ENCODE measurements at regions not wholly inside any gene's neighbourhood (a gene's known extent, or its start where the extent isn't known, plus 50 kb on each side); places are given as distances from the start of the nearest gene placed in this dataset.

- TF ChIP-seq, protein P1, sequence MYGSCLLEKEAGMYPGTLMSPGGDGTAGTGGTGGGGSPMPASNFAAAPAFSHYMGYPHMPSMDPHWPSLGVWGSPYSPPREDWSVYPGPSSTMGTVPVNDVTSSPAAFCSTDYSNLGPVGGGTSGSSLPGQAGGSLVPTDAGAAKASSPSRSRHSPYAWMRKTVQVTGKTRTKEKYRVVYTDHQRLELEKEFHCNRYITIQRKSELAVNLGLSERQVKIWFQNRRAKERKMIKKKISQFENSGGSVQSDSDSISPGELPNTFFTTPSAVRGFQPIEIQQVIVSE (CRISPR knock-in tag; IDR thresholded peaks at IDR 0.05; ENCODE audit: borderline replicate concordance), result no peak
- TF ChIP-seq TEAD1 (CRISPR knock-in tag; IDR thresholded peaks at IDR 0.05) (no peak), ZNF232 (CRISPR knock-in tag; IDR thresholded peaks at IDR 0.05) (no peak), ATF3 (CRISPR knock-in tag; conservative IDR thresholded peaks at IDR 0.05) (no peak)
These were observed 542.1 kb downstream of the UQCRFS1 start (continued) for GRCh38 chr19:28670836-28671235.

DNA sequence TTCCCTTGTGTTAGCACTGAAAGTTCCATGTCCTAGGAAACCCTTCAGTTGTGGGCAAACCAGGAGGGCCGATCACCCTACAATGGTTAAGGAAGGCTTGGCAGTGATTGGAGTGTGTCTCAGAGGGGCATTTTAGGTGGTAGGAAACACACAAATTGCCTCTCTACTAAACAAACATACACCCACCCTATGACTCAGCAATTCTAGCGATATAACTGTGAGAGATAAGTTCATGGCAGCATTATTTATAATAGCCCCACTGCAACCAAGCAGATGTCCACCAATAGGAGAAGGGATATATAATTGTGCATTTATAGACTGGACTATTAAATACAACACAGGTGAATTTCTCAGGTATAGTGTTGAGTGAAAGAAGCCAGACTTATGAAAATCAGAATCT lies 543.1 kb downstream of the UQCRFS1 start:
- TF ChIP-seq, protein P2, sequence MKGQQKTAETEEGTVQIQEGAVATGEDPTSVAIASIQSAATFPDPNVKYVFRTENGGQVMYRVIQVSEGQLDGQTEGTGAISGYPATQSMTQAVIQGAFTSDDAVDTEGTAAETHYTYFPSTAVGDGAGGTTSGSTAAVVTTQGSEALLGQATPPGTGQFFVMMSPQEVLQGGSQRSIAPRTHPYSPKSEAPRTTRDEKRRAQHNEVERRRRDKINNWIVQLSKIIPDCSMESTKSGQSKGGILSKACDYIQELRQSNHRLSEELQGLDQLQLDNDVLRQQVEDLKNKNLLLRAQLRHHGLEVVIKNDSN (CRISPR knock-in tag; IDR thresholded peaks at IDR 0.05), result no peak
- TF ChIP-seq ATF1 (CRISPR knock-in tag; IDR thresholded peaks at IDR 0.05) (no peak), TEAD1 (CRISPR knock-in tag; IDR thresholded peaks at IDR 0.05) (no peak), IRF1 (CRISPR knock-in tag; IDR thresholded peaks at IDR 0.05) (no peak), E2F4 (CRISPR knock-in tag; IDR thresholded peaks at IDR 0.05; ENCODE audit: borderline replicate concordance, low read depth) (no peak), HMGA2 (CRISPR knock-in tag; IDR thresholded peaks at IDR 0.05) (no peak), ELF4 (CRISPR knock-in tag; IDR thresholded peaks at IDR 0.05; ENCODE audit: low read depth) (no peak), HMGXB4 (CRISPR knock-in tag; IDR thresholded peaks at IDR 0.05) (no peak), ZNF416 (CRISPR knock-in tag; IDR thresholded peaks at IDR 0.05) (no peak), MYBL2 (CRISPR knock-in tag; IDR thresholded peaks at IDR 0.05) (no peak), RELA (CRISPR knock-in tag; IDR thresholded peaks at IDR 0.05; ENCODE audit: borderline replicate concordance) (no peak), JAZF1 (CRISPR knock-in tag; IDR thresholded peaks at IDR 0.05) (no peak)
- TF ChIP-seq, protein P3, sequence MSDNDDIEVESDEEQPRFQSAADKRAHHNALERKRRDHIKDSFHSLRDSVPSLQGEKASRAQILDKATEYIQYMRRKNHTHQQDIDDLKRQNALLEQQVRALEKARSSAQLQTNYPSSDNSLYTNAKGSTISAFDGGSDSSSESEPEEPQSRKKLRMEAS (CRISPR knock-in tag; IDR thresholded peaks at IDR 0.05), result no peak
- POLR2A ChIA-PET, result no interaction called here
- CTCF ChIA-PET, result no interaction called here
- H3K27me3 Mint-ChIP-seq (ENCODE audit: low read depth), result no peaks in the 10 kb centered on the region
- ATAC-seq, result no peak
- DNase-seq (ENCODE audit: low spot score), result no peak
- no peak overlapping the region for H3K4me3 Mint-ChIP-seq
- peaks cover 31% of the 10 kb centered on the region for H3K36me3 Mint-ChIP-seq
- peaks cover 23% of the 10 kb centered on the region for H3K9me3 Mint-ChIP-seq
- no peaks in the 10 kb centered on the region for H3K4me1 Mint-ChIP-seq
- no peak overlapping the region for H3K27ac Mint-ChIP-seq

- ATAC-seq (no peak), DNase-seq (ENCODE audit: low spot score) (no peak)
- CTCF ChIA-PET, result interaction anchor here (0.6 kb wide), 1 partner anchor 122 kb away, joined by 3 read pairs; no protein-coding TSS in a partner anchor
- H3K27me3 Mint-ChIP-seq (ENCODE audit: low read depth), result no peaks in the 10 kb centered on the region
- H3K4me3 Mint-ChIP-seq, result no peak overlapping the region
- H3K9me3 Mint-ChIP-seq, result peaks cover 23% of the 10 kb centered on the region
- no peak overlapping the region for H3K27ac Mint-ChIP-seq
- H3K4me1 Mint-ChIP-seq, result no peaks in the 10 kb centered on the region
- POLR2A ChIA-PET, result no interaction called here
- H3K36me3 Mint-ChIP-seq, result peaks cover 31% of the 10 kb centered on the region
- TF ChIP-seq ZNF219 (CRISPR knock-in tag; IDR thresholded peaks at IDR 0.05; ENCODE audit: borderline replicate concordance), result no peak
- TF ChIP-seq, protein P4, sequence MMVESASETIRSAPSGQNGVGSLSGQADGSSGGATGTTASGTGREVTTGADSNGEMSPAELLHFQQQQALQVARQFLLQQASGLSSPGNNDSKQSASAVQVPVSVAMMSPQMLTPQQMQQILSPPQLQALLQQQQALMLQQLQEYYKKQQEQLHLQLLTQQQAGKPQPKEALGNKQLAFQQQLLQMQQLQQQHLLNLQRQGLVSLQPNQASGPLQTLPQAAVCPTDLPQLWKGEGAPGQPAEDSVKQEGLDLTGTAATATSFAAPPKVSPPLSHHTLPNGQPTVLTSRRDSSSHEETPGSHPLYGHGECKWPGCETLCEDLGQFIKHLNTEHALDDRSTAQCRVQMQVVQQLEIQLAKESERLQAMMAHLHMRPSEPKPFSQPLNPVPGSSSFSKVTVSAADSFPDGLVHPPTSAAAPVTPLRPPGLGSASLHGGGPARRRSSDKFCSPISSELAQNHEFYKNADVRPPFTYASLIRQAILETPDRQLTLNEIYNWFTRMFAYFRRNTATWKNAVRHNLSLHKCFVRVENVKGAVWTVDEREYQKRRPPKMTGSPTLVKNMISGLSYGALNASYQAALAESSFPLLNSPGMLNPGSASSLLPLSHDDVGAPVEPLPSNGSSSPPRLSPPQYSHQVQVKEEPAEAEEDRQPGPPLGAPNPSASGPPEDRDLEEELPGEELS (CRISPR knock-in tag; IDR thresholded peaks at IDR 0.05), result no peak
- no peak for TF ChIP-seq NR1H2 (CRISPR knock-in tag; IDR thresholded peaks at IDR 0.05)
- TF ChIP-seq, protein P5, sequence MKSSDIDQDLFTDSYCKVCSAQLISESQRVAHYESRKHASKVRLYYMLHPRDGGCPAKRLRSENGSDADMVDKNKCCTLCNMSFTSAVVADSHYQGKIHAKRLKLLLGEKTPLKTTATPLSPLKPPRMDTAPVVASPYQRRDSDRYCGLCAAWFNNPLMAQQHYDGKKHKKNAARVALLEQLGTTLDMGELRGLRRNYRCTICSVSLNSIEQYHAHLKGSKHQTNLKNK (CRISPR knock-in tag; IDR thresholded peaks at IDR 0.05), result no peak
- TF ChIP-seq ATF3 (CRISPR knock-in tag; conservative IDR thresholded peaks at IDR 0.05), result no peak
- TF ChIP-seq SP1 (CRISPR knock-in tag; conservative IDR thresholded peaks at IDR 0.05), result no peak
- no peak for TF ChIP-seq JUN (CRISPR knock-in tag; IDR thresholded peaks at IDR 0.05)
These were observed 545.5 kb downstream of the UQCRFS1 start for GRCh38 chr19:28667348-28667977.

All from WTC11 (cell line).